ENCODE measurements at regions not wholly inside any gene's neighbourhood (a gene's known extent, or its start where the extent isn't known, plus 50 kb on each side); places are given as distances from the start of the nearest gene placed in this dataset.

DNA sequence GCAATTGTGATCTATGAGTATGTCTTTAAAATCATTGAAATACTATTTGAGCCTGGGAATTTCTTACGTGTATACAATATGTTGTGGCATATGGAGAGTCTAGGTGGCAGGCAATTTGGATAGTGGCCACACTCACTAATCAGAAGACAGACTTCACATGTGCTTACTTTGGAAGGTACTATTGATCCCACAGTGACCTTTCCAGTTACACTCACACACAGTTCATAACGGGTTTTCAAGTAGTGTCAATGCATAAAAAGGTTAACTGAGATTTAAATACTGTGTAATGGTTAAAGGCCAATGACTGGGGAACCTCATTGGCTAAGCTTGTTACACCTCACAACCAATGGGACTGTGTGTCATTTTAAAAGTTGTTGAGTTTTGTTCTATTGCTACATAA lies 783.2 kb downstream of the RPA4 start:
- no peak for DNase-seq

DNA sequence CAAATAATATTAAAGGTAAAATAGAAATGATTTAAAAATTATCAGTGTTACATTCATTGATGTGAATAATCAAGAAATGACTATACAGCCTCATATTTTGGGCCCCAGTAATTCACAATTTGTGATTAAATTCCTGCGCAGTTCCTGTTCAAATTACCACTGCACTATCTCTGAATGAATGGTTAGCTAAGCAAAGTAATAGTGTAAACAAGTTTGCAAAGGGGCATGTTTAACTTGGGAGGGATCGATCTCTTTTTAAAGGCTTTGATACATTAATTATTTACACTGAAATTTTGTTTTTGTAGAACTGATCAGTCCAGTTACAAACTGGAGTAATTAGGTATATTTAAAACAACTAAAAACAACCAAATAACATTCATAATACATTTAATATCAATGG lies 784.4 kb downstream of the RPA4 start:
- no peak for DNase-seq

DNA sequence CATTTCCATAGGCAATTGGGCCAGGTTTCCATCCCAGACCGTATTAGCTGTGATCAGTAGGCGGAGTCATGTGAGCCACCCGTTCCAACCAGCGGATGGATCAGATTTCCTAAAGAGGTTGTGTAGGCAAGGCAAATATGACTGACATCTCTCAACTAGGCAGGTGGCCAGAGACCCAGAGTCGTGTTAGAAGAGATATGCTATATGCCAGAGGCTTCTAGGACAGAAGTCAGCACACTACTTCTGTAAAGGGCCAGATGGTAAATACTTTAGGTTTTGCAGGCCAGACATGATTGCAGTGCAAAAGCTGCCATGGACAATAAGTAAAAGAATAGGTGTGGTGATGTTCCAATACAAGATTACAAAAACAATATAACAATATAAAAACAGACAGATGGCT lies 788.4 kb downstream of the RPA4 start:
- DNase-seq = no peak

DNA sequence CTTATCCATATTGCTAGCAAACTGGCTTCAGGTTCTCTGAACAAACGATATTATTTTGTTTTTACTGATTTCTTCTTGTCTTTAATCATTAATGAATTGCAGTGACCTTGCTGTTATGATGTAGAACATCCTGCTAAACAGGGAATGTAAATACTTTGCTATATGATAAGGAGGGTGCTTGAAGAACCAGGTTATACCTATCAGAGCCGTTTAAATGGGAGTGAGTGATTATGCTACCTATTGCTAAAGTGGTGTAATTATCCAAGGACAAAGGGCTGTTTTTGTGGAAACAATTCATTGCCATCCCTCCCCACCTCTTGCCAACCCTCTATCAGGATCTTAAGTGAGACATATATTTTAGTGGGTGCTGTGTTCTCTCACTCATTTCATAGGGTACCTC lies 788.9 kb downstream of the RPA4 start:
- no peak for DNase-seq

DNA sequence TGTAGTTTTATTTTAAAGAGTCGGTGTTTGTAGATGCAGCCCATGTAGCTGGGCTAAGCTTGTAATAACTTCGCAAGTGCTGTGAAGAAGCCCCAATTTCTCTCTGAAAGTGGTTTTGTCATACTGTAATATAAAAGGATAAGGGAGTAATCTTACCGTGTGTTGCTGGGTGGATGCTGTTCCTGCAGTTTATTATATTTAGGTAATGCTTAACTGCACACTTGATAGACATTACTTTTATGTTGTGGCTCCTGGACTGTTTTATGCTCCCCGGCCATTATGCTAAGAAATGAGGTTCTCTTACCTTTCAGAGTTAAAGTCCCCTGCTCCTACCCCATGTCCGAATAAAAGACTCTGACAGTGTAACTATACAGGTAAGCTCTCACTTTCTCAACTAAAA lies 789.4 kb downstream of the RPA4 start:
- DNase-seq = no peak

DNA sequence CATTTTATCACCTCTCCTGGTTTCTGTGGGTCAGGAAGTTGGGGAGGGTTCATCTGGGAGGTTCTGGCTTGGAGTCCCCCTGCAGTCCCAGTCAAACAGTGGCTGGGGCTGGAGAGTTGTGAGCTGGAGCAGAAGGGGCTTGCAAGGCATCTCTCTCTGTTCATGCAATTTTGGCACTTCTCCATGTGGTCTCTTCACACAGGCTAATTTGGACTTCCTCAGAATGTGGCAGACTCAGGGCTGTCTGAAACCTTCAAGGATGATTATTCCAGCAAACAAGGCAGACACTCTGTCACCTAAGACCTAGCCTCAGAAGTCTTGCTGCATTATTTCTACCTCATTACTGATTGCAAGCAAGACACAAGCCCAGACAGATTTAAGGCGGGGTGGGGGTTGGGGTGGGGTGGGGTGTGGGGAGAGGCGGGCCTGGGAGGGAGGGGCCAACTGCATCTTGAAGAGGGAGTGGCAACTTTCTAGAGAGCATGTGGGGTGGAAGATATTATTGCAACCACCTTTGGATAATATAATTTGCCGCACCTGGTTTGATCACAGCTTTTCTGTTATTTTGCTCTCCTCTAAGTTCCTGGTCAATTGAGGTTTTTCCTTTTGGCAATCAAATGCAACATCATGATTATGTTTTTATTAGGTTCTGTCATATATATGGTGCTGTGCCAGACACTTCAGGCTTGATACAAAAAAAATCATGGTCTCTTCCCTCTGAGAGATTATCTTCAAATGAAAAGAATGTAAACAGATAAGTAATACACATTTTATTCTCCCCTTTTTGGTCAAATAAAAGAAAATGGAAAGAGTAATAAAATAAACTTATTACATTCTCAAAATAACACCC lies 799.5 kb downstream of the RPA4 start:
- DNase-seq = no peak

DNA sequence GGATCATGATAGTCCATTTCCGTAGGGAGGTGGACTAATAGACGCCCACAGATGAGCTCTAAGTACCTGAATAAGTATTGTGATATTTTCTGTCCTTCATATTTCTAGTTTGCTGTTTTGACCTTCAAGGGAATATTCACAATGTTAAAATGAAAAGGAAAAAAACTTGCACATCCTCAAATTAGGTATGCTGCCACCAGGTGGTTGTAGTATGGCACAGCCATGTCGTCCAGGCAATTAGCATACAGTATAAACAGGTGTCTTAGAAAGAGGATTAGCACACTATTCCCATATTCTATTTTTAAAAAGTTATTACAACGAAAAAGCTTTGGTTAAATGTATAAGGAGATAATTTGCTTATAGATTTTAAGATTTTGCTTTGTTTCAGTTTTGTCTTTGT lies 802.0 kb downstream of the RPA4 start:
- no peak for DNase-seq

DNA sequence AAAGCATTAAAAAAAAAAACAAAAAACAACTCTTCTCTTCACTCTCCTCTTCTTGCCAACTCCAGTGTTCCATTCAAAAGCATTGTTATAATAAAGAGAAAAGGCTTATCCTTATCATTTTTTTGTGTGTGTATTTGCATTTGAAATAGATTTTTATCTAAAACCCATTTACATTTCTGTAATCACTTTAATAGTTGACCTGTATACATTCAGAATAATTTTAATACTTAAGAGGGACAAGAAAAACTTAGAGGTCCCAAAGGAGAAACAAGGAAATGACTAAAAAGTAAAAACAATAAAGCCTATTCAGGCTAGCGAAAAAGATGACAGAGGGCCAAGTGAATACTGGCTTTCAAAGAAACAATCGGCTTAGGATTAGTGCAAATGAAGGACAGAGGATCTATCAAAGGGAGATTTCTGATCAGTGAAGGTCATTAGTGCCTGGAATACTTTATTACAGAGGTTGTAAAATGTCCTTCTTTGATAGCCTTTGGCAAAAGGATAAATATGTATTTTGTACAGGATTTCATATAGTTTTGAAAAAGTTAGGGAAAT lies 808.3 kb downstream of the RPA4 start:
- no peak for DNase-seq

DNA sequence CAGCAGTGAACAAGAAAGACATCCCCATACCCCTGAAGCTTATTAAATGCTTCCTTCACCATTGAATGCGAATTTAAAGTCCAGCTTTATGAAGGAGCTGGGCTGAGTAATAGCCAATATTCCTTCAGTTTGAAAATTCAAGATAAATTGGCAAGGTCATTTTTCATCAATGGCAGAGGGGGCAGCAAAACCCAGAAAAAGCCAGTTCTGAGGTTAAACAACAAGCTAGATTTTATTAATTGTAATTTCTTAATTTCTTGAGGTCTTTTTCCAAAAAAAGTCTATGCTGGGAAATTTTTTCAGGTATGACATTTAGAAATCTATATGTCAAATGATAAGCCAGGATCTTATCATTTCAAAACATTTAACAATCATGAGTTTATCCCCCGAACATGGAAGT lies 808.9 kb downstream of the RPA4 start:
- DNase-seq = no peak

DNA sequence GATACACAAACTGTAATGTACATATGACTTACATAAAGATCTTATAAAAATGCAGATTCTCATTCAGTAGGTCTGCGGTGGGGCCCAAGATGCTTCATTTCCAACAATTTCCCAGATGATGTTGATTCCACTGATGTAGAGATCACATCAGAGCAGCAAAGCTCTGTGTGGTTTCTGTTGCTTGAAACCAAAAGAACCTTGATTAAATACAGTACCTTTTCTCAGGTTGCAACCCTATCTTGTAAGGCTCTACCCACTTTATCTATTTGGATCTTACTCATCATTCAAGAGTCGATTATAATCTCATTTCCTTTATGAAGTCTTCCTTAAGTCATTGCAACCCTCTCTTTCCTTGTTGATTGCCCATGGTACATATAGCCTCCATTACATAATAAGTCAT lies 816.8 kb downstream of the RPA4 start:
- no peak for DNase-seq

DNA sequence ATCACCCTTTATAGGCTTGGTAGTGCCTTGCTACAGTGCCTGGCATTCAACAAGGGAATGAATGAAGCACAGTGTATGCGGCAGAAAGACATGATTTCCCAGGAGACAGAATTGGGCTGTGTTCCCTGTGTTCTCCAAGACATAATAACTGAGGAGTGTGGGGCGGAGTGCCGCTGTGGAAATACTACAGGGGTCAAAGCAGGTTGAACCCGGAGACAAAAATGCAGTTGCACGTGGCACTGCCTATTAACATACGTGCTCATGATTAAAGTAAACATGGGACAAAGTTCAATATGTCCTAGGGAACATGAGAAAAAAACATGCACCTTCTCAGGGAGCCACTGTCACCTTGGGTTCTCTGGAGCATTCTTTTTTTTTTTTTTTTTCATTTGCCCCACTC lies 820.8 kb downstream of the RPA4 start:
- DNase-seq = no peak

DNA sequence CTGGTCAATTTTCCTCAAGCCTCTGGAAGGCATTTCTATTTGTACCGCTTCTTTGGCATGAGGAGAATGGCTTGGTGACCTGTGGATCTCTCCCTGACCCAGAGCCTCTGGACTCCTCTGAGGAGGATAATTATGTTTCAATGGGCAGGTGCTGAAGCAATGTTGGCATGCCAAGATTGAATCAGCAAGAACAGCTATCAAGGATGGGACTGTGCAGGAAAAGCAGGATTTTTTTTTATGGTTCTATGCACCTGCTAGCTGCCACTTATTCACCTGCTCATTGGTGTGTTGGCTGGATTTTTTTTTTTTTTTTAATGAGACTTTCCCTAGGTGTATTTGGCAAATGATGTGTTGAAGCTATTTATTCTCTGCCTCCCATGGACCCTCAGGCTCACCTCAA lies 821.2 kb downstream of the RPA4 start:
- DNase-seq = no peak

DNA sequence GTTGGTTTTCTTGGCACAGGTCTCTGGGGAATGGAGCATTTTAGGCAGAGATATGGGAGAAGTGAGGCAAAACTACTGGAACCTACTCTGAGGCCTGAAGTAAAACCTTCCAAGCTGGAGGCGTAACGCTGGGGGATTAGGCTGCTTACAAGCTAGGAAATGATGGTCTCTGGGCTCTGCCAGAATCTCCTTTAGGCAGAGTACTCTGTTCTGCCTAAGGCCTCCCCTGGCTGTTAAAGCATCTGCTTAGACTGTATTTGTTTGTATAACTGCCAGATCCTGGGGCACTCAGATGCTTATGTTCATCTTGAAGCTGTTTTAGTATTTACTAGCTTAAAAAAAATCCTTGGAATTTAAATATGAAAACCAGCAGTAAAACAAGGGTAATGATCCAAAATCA lies 822.2 kb downstream of the RPA4 start:
- no peak for DNase-seq

DNA sequence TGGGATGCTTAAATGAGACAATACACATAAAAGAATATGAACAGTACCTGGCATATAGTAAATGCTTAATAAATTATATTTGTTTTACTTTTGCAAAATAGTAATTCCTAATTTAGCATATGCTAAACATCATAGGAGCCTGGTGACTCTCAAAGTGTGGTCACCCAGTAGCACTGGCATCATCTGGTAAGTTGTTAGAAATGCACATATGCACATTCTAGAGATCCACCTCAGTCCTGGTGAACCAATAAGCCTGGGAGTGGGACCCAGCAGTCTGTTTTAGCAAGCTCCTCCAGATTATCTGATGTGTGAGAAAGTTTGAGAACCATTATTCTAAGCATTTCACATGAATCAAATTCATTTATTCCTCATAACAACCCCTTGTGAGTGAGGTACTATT lies 830.4 kb downstream of the RPA4 start:
- DNase-seq = no peak

DNA sequence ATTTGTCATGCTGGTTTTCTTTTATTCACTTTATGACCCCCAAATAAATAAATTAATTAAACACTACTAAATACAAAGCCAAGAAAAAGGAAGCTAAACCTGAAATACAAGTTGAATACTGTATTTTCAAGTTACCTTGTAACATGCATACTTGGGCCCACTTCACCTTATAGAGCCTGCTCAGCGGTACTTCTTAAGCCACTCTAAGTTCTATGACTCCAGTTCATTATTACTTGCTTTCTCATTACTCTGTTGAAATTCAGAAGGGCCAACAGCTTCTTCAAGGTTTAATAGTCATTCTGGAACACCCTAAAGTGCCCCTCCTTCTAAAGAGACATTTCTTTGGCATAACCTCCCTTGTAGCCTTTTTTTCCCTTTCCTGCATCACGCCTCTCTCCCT lies 844.5 kb downstream of the RPA4 start:
- DNase-seq = no peak

DNA sequence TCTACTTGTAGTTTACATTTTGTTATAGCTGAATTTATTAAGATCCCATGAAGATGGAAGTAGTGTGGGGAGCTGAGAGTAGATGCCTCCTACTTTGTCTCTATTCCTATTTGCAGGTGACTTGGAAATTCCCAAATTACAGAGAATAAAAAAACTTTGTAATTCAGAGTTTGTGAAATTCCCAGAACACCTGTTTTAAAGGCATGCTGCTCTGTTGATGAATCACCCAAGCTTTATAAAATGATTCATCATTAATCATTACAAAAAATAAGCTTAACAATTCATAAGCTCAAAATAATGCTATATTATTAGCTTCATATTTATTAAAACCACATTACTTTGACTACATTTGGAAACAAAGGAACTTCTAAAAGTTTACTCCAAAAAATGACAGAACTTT lies 856.3 kb downstream of the RPA4 start:
- DNase-seq = no peak

DNA sequence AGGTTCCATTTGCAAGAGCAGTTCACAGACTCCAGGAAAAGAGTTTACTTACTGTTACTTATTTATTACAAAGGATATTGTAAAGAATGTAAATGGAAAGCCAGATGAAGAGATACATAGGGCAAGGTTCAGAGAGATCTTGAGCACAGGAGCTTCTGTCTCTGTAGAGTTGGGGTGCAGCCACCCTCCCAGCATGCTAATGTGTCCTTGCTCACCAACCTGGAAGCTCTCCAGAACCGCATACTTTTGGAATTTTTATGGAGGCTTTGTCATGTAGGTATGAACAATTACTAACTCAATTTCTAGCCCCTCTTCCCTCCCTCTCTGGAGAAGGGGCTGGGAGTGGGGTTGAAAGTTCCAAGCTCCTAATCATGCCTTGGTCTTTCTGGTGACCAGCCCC lies 857.2 kb downstream of the RPA4 start:
- no peak for DNase-seq

DNA sequence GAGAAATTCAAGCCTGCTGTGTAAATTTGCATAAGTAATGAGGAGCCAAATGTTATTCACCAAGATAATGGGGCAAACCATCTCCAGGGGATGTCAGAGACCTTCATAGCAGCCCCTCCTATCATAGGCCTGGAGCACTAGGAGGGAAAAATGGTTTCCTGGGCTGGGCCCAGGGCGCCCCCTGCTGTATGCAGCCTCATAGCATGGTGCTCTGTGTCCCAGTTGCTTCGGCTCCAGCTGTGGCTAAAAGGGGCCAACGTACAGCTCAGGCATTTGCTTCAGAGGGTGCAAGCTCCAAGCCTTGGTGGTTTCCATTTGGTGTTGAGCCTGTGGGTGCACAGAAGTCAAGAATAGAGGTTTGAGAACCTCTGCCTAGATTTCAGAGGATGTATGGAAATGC lies 859.3 kb downstream of the RPA4 start:
- no peak for DNase-seq

DNA sequence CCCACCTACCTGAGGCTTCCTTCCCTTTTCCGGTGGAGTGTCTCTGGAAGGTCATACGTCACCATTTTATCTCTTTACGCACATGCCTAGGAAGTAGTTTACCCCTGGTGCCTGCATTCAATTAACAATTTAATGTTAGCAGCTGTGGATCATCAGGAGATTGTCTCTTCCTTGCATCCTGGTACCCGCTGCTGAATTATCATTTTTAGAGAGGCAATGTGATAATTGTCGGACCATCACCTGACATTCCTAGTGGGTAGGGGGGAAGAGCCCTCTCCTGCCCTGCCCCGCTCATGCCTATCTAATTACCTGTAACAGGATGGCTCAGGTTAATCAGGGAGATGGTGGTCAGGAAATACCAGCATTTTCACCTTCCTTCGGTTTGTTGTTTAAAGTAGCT lies 863.6 kb downstream of the RPA4 start:
- no peak for DNase-seq

DNA sequence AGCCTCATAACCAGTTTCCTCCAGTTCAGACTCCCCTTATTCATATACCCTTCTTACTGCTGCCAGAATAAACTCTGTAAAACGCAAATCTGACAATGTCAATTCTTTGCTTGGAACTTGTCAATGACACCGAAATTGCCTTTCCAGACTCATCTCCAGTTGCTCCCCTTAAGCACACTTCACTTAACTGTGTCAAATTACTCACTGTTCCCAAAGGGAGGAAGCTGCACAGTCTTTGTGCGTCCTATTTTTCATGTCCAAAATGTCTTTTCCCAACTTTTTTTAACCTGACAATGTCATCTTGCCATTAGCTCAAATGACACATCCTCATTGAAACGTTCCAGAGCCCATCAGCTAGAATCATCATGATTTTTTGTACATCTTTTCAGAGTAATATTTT lies 867.3 kb downstream of the RPA4 start:
- DNase-seq = no peak

DNA sequence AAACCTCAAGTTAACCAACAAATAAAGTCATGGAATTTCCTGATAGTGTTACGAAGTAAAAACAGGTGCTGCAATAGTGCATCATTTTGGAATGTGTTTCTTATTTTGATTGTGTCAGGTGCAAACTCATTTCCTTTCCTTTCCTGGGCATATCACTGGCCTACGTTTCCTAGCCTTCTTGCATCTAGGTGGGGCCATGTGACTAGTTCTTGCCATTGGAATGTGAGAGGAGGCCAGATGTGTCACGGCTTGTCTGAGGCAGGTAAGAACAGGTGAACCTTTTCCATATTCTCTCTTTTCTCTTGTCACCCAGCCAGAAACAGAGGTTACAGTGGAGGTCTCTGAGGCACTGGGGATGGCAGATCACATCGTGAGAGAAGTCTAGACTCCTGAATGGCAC lies 868.0 kb downstream of the RPA4 start:
- DNase-seq = no peak

DNA sequence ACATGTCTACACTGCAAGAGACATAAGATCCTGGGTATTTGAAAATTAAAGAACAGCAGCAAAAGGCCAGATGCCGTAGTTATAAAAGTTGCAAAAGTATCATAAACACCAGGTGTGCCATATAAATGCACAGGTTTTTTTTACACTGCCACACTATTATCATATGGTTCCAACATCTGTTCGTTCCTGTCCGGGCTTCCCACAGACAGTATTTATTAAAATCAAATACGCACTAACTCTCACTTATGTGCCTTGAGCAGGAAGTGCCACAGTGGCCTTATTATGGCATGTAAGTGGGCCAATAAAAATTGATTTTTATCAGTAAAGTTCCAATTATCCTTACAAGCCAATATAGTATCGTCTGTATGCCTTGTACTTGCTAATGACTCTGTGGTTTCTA lies 873.2 kb downstream of the RPA4 start:
- DNase-seq = no peak

DNA sequence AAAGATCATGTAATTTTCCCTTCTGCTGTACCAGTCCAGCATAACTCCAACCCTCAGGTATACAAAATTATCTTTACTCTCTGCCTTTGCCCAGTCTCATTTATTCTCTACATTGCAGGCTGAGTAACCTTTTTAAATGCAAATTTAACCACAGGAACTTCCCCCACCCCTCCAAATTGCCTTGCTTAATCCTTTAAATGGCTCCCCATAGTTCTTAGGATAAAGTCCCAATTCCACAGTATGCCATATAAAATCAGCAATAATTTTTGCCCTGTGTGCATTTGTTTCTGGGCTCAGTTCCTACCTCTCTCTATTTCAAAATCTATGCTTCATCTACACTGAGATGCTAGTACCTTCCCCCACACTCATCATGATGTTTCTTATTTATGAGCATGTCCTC lies 879.7 kb downstream of the RPA4 start:
- no peak for DNase-seq

DNA sequence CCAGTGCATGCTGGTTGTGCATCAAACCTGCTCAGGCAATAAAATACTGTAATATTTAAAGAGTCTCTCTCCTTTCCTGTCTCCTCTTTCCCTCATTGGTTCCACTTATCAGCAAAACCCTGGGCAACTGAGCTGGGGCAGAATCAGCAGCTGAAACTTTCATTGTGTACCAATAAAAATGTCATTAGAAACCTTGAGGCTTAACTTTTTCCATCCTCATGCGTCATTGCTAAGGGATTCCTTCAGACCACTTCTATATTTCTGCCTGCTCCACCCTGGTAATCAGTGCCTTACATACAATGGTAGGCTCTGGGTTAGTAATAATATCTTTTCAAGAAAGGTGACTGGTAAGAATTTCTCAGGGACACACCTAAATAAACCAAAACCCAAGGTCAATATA lies 880.3 kb downstream of the RPA4 start:
- no peak for DNase-seq

DNA sequence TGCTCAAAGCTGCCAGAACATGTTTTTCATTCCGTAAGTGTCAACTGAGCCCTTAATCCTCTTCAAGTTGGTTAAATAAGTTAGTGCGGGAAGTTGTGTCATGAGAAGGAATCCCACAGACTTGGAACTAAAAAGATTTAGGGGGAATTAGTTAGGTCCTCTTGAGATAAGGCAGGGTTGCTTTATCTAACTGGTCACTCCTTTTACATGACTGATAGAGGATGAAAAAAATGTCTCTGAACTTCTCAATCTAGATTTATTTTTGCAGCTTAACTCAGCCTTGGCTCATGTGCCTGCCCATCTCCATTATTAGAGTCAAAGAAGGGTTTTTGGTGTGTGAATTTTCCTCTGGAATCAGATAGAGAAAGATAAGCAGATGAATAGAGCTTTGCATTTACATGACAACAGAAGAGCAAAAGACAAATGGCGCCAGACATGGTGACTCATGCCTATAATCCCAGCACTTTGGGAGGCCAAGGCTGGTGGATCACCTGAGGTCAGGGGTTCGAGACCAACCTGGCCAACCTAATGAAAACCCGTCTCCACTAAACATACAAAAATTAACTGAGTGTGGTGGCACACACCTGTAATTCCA lies 882.9 kb downstream of the RPA4 start:
- no peak for DNase-seq

Data from right forelimb (tissue), 1 donor.